ENCODE measurements at regions not wholly inside any gene's neighbourhood (a gene's known extent, or its start where the extent isn't known, plus 50 kb on each side); places are given as distances from the start of the nearest gene placed in this dataset.

DNA sequence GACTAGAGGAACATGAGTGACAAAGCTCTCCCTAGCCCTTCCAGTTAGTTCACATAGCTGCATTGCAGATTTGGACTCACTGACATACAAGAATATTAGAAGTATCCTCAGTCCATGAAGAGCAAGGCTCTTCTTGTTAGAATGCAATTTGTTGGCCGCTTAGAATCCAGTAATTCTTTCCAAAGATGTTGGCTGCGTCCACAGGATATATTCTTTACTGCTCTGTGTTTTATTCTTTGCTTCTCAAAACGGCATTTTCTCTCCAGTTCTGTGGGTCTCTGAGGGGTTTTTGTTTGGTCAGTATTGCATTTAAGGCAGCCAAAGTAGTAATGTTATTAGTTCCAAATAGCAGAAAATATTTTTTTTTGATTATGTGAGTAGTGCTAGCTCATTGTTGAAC is 588.6 kb downstream of the DNAJB9 start:
- FAIRE-seq: no peak
- Histone ChIP-seq H3K4me3 (ENCODE audit: low read depth, low read length) (no peak overlapping the region), H3K27me3 (ENCODE audit: control insufficient read depth, insufficient read depth, low read length) (no peaks in the 10 kb centered on the region), H3K36me3 (ENCODE audit: control insufficient read depth, insufficient read depth, low read length) (no peaks in the 10 kb centered on the region)
- DNase-seq (ENCODE audit: low read depth): no peak
- no peak for TF ChIP-seq CTCF (IDR thresholded peaks at IDR 0.05; ENCODE audit: insufficient read depth, low read length, severe bottlenecking)

DNA sequence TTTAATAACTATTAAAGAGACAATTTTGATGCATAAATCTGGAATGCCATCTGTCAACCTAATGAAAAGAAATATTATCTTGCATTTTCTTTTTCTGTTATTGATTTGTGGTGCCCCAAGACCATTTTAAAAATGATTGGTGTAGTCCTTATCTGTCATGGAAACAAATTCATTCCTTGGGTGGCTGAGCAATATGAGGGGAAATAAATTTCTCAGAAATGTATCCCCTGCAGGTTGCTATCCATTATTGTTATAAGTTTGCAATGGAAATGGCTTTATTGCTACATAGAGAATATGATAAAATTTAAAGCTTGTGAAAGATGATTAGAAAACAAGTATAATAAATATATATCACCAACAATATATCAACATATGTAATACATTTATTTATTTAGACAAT is 607.0 kb downstream of the DNAJB9 start:
- TF ChIP-seq CTCF (IDR thresholded peaks at IDR 0.05; ENCODE audit: insufficient read depth, low read length, severe bottlenecking): no peak
- FAIRE-seq: no peak
- H3K4me3 ChIP-seq (ENCODE audit: low read depth, low read length): no peak overlapping the region
- H3K27me3 ChIP-seq (ENCODE audit: control insufficient read depth, insufficient read depth, low read length): no peaks in the 10 kb centered on the region
- H3K36me3 ChIP-seq (ENCODE audit: control insufficient read depth, insufficient read depth, low read length): no peaks in the 10 kb centered on the region
- no peak for DNase-seq (ENCODE audit: low read depth)

DNA sequence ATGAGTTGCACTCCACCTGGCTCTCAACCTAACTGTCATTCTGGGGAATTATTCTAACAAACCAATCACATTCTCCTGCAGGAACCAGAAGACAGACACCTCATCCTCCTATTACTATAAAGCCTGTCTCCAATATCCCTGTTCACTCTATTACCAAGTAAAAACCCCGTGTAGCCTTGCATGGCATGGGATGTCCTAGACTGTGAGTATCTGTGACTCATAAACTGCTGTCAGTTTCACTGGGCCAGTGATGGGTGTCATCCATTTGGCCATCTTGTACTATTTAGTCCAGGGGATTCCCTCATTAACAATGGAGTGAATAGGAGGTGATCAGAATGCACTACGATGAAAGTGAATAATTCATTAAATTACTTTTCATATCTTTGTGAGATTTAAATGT is 608.7 kb downstream of the DNAJB9 start:
- H3K36me3 ChIP-seq (ENCODE audit: control insufficient read depth, insufficient read depth, low read length): no peaks in the 10 kb centered on the region
- no peaks in the 10 kb centered on the region for H3K27me3 ChIP-seq (ENCODE audit: control insufficient read depth, insufficient read depth, low read length)
- no peak overlapping the region for H3K4me3 ChIP-seq (ENCODE audit: low read depth, low read length)
- no peak for TF ChIP-seq CTCF (IDR thresholded peaks at IDR 0.05; ENCODE audit: insufficient read depth, low read length, severe bottlenecking)
- DNase-seq (ENCODE audit: low read depth) (peak; percentile 5), FAIRE-seq (no peak)

DNA sequence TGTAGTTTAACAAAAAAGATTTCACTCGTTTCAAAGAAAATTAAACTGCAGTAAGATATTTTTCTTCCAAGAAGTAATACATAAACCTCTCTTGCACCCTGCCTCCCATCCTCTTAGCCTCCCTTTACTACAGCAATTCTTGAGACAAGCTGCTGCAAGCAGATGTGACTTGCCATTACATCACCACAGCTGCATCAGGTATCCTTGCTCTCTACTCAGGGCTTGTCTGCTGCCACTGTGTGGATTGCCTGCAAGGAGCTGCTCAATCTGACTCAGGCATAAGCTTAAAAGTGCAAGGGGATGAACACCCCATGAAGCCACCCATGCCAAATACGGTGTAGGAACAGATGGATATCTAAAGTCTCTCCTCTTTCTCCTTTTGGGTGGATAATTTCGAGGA is 609.9 kb downstream of the DNAJB9 start:
- Histone ChIP-seq H3K36me3 (ENCODE audit: control insufficient read depth, insufficient read depth, low read length) (no peaks in the 10 kb centered on the region), H3K4me3 (ENCODE audit: low read depth, low read length) (no peak overlapping the region), H3K27me3 (ENCODE audit: control insufficient read depth, insufficient read depth, low read length) (no peaks in the 10 kb centered on the region)
- FAIRE-seq (no peak), DNase-seq (ENCODE audit: low read depth) (peak; percentile 52)
- TF ChIP-seq CTCF (IDR thresholded peaks at IDR 0.05; ENCODE audit: insufficient read depth, low read length, severe bottlenecking): no peak

DNA sequence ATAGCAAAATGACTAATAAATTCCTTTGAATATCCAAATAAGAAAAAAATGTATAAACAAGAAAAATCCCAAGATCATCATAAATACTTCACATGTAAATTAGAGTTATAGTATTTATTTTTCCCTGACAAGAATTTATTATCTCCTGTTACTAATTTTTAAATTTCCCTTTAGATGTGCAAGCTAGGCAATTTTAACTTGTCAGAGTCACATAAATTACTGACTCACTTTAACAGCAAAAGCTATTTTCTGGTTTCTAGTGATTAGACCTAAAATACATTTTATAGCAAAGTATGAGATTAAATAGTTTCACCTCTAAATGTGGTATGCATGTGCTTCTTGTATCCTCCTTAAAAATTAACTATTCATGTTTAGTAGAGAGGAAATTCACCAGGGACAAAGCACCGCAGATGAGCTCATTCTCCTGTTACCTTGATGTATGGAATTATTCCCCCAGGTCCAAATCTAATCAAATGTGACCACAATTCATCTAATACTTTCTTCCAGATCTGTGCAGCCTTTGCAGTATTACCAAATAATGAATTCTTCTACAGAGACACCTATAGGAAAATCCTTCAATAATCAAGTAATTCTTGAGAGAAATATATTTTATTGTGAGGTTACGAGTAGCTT is 621.2 kb downstream of the DNAJB9 start:
- Histone ChIP-seq H3K4me3 (ENCODE audit: low read depth, low read length) (no peak overlapping the region), H3K27me3 (ENCODE audit: control insufficient read depth, insufficient read depth, low read length) (no peaks in the 10 kb centered on the region), H3K36me3 (ENCODE audit: control insufficient read depth, insufficient read depth, low read length) (no peaks in the 10 kb centered on the region)
- no peak for TF ChIP-seq CTCF (IDR thresholded peaks at IDR 0.05; ENCODE audit: insufficient read depth, low read length, severe bottlenecking)
- no peak for FAIRE-seq
- no peak for DNase-seq (ENCODE audit: low read depth)

DNA sequence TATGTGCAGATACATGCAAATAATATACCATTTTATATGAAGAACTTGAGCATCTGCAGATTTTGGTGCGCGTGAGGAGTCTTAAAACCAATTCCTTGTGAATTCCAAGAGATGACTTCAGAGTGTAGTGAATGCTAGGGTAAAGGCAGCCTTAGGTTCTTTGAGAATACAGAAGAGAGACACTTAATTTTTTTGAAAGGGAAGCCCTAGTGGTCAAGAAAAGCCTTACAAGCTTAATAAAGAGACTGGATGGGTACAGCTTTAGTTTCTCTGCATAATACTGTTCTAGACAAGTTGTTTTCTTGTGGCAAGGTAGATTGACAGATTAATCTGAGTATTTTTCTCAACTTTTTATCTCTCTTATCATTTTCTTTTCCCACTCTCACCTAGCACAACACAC is 636.5 kb downstream of the DNAJB9 start:
- Histone ChIP-seq H3K36me3 (ENCODE audit: control insufficient read depth, insufficient read depth, low read length) (no peaks in the 10 kb centered on the region), H3K27me3 (ENCODE audit: control insufficient read depth, insufficient read depth, low read length) (no peaks in the 10 kb centered on the region), H3K4me3 (ENCODE audit: low read depth, low read length) (no peak overlapping the region)
- DNase-seq (ENCODE audit: low read depth) (no peak), FAIRE-seq (no peak)
- TF ChIP-seq CTCF (IDR thresholded peaks at IDR 0.05; ENCODE audit: insufficient read depth, low read length, severe bottlenecking): peak; percentile 14

All from bronchial epithelial cell (primary cell).